HG02981 (cell line): ENCODE measurements at regions not wholly inside any gene's neighbourhood (a gene's known extent, or its start where the extent isn't known, plus 50 kb on each side); places are given as distances from the start of the nearest gene placed in this dataset.
"Not testable (repeated sequence)": the region's sequence is repeated elsewhere in the genome, so short reads cannot be mapped to it uniquely, and the experiment has no call there.

Experiments used
- ATAC-seq: cut with Tn5 transposase; IDR thresholded peaks from one replicate; pipeline ENCODE4 v1.9.1; 2021; ENCODE audit warnings: mild to moderate bottlenecking, moderate library complexity; ENCODE audit not compliant: unreplicated experiment

- no peak for ATAC-seq
These were observed 51.2 kb upstream of the THRB start for GRCh38 chr3:24545887-24546286.

DNA sequence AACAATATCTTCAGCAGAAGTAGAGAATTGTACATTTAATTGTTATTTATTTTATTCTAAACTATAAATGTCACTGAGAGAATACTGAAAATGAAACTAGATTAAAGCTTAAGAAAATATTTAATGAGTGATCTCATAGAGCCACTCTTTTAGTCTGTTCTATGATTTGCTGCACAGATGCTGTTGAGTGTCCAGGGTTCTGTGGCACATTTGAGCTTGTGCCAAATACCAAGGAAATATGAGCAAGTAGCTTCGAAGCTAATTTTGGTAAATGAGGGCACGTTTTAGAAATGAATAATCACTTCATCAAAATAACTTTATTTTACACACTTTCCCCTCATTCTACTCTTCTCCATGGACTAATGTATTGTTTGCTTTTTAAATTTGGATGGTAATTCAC, 53.6 kb upstream of the THRB start:
- no peak for ATAC-seq

- ATAC-seq = no peak
These were observed 55.9 kb upstream of the THRB start for GRCh38 chr3:24550588-24550987.

DNA sequence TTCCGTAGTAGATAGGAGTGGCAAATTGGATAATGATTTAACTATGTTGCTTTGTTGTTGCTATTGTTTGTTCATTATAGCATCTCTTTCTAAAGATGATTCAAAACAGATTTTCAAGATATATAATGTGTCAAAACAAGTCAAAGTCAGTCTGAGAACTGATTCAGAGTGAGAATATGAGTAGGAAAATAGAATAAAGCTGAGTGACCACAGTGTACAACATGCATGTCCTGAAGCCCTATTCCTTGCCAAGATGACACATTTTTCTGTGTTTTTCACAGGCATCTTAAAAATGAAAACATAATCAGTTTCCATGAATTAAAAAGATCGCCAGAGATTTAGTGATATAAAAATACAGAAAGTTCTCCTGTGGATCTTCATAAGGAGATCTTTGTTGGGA, 57.0 kb upstream of the THRB start:
- no peak for ATAC-seq

DNA sequence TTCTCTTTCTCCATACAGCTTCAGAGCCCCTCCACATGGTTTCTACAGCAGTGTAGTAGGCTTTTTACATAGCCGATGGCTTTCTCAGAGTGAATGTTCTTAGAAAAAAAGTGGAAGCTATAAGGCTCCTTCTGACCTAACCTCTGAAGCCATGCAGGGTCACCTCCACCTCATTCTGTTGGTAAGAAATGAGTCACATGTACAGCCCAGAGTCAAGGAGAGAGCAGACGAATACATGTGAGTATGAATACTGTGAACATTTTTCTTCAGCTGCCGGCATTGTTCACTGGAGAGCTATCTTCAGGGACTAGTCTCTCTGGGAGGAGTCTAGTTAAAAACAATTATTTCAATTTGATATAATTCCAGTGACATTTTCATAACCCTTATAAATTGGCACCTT, 68.2 kb upstream of the THRB start:
- ATAC-seq = peak; percentile 54

DNA sequence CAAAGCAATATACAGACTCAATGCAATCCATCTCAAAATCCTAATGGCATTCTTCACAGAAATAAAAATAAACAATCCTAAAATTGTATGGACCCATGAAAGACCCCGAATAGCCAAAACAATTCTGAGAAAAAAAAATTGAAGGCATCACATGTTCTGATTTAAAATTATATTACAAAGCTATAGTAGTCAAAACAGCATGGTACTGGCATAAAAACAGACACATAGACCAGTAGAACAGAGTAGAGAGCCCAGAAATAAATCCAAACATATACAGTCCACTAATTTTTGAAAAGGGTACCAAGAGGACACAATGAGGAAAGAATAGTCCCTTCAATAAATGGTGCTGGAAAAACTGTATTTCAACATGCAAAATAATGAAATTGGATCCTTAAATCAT, 70.4 kb upstream of the THRB start:
- no peak for ATAC-seq

DNA sequence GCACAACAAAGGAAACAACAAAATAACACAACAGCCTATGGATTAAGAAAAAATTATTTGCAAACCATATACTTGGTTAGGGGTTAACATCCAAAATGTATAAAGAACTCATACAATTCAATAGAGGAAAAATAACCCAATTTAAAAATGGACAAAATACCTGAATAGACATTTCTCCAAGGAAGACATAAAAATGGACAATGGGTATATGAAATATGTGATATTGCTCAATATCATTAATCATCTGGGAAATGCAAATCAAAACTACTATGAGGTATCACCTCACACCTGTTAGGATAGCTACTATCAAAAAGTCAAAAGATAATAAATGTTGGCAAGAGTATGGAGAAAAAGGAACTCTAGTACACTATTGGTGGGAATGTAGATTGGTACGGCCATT, 71.0 kb upstream of the THRB start:
- no peak for ATAC-seq

DNA sequence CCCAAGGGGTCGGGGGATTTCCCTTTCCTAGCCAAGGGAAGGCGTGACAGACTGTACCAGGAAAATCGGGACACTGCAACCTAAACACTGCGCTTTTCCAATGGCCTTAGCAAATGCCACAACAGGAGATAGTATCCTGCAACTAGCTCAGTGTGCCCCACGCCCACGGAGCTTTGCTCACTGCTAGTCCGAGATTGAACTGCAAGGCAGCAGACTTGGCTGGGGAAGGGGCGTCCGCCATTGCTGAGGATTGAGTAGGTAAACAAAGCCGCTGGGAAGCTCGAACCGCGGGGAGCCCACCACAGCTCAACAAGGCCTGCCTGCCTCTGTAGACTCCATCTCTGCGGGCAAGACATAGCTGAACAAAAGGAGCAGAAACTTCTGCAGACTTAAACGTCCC, 72.3 kb upstream of the THRB start:
- ATAC-seq = no peak

GRCh38 chr3:24572409-24572808, 77.8 kb upstream of the THRB start:
- not testable (repeated sequence) for ATAC-seq

GRCh38 chr3:24573576-24573975, 78.9 kb upstream of the THRB start:
- no peak for ATAC-seq

DNA sequence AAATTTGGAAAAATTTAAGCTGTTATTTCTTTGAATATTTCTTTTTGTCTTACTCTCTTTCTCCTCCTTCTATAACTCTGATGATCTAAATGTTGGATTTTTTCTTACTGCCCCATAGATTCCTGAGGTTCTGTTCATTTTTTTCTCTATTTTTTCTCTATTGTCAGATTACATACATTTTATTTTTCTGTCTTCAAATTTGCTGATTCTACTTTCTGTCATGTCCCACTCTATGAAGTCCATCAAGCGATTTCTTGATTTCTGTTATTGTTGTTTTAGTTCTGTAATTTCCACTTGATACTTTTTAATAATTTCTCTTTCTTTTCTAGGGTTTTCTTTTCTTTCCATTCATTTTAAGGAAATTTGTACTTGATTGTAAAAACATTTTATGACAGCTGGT, 83.7 kb upstream of the THRB start:
- no peak for ATAC-seq

- ATAC-seq = no peak
These were observed 84.3 kb upstream of the THRB start for GRCh38 chr3:24578951-24579421.

- no peak for ATAC-seq
These were observed 88.1 kb upstream of the THRB start for GRCh38 chr3:24582431-24583403.

DNA sequence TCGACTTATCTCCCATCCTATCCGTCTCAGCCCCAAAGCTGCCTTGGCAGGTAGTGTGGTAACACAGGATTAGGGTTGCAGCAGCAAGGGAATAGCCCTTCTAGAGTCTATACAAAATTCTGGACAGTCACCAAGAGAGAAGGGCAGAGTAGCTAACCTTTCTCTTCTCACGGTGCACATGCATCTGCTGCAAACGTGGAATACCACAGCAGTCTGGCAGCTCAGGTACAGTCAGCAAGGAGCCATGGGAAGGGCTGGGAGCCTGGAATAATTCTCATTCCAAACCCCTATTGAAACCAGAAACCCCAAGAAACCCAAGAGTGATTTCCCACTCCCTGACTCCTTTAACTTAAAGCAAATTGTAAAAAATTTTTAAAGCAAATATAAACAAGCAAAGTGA, 92.3 kb upstream of the THRB start:
- no peak for ATAC-seq

DNA sequence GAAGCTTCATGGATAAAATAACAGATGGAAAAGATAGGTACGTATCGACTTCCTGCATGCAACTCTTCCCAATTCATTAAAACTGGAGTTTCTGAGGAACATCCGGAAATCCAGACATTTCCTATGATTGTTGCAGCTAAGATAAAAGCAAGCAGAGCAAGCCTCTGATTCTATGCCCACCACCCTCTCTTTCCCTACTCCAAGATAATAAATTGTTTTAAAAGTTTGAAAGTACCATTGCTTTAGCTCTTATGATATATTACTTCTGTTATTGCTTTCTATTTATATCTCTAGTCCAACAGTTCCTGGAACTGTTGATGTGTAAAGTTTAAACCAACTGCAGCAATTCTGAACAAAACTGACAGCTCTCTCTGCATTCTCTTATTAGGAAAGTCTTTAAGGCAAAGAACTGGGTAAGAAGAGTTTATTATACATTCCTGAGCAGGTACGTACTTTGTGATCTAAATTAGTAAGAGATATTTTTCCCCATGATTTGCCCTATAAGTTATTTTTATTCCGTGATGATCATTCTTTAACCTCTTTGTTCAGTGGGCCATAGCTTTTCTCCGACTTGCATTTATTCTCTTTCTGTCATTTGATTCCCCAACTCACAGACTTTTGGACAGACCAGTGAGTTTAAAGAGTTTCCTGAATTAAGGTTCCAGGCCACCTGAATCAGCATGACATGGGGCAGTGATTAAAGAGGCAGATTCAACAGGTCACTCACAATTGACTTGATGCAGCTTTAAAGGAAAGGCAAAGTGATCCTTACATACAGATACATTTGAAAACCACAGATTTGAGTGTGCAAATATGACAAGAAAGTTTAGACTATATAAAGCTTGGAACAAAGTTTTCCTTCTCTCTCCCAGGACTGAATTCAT, 94.2 kb upstream of the THRB start:
- no peak for ATAC-seq

DNA sequence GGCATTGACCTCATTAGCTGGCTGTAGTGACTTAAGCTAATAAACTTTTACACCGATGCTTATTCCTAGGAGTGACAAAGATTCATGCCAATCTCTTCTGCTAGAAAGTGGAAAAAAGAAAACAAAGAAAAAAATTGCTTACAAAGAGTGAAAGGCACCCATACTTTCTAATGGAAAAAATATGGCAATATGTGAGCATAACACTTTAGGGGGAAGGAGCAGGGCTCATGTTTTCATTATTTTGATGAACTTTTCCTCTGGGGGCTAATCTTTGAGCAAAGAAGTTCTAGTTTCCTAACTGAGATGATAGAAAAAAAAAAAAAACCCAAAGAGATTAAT, 94.8 kb upstream of the THRB start:
- ATAC-seq = no peak

- ATAC-seq = no peak
These were observed 95.6 kb upstream of the THRB start for GRCh38 chr3:24589931-24590880.

DNA sequence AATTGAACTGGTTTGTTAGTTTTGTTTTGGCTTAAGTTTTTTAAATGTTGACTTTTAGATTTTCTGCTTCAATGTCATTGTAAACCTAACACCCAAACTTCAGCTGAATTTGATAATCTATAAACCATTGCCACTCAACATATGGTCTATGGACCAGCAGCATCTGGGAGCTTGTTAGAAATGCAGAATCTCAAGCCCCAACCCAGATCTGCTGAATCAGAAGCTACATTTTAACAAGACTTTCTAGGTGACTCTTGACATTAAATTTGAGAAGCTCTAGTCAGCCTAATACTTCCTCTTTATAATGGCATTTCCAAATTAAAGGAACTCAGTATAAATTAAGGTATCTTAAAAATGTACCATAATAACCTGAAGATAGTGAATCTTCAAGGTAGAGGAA, 96.5 kb upstream of the THRB start:
- ATAC-seq = no peak

GRCh38 chr3:24591661-24592555, 97.3 kb upstream of the THRB start:
- no peak for ATAC-seq

GRCh38 chr3:24594161-24594560, 99.5 kb upstream of the THRB start:
- ATAC-seq = no peak
